HUES64 (cell line): ENCODE measurements at regions not wholly inside any gene's neighbourhood (a gene's known extent, or its start where the extent isn't known, plus 50 kb on each side); places are given as distances from the start of the nearest gene placed in this dataset.

Source experiments
- H3K27ac ChIP-seq: 2 replicates; pipeline ENCODE4 v1.7.0; 2013; ENCODE audit warnings: low read depth, low read length, inconsistent platforms
- H3K27me3 ChIP-seq: 2 replicates; pipeline ENCODE4 v1.6.1; 2013; ENCODE audit warnings: mild to moderate bottlenecking, low read length; ENCODE audit not compliant: insufficient read depth
- H3K36me3 ChIP-seq: 2 replicates; pipeline ENCODE4 v1.6.1; 2013; ENCODE audit warnings: mild to moderate bottlenecking, low read length; ENCODE audit not compliant: insufficient read depth
- H3K4me1 ChIP-seq: 2 replicates; pipeline ENCODE4 v1.6.1; 2013; ENCODE audit warnings: mild to moderate bottlenecking, low read length, moderate library complexity; ENCODE audit not compliant: insufficient read depth
- H3K4me3 ChIP-seq: 2 replicates; pipeline ENCODE4 v1.5.1; 2013; ENCODE audit warnings: mild to moderate bottlenecking, low read length, moderate library complexity
- H3K9ac ChIP-seq: 2 replicates; pipeline ENCODE4 v1.6.1; 2013; ENCODE audit warnings: mild to moderate bottlenecking, low read depth, low read length
- H3K9me3 ChIP-seq: 2 replicates; pipeline ENCODE4 v1.6.1; 2013; ENCODE audit warnings: low read depth, low read length; ENCODE audit not compliant: insufficient read depth
- WGBS: fragments of 150-250, 120-280 bp; methylation state at CpG from one replicate; pipeline ENCODE4 v1.1.7; 2013; ENCODE audit warnings: missing lambda C conversion rate; 5-methylcytosine and 5-hydroxymethylcytosine counted together

GRCh38 chr17:71842986-71843385 is 277.8 kb upstream of the SOX9 start:
- H3K9ac ChIP-seq: no peak overlapping the region
- H3K36me3 ChIP-seq: no peaks in the 10 kb centered on the region
- H3K4me3 ChIP-seq: no peak overlapping the region
- H3K9me3 ChIP-seq: peaks cover 4% of the 10 kb centered on the region; the same call in 1 of the 2 replicates
- no peaks in the 10 kb centered on the region for H3K27me3 ChIP-seq
- H3K27ac ChIP-seq: no peak overlapping the region
- no peaks in the 10 kb centered on the region for H3K4me1 ChIP-seq
- WGBS: 98% methylated on average over 3 of the region's 3 CpGs

GRCh38 chr17:71845337-71845736 is 275.5 kb upstream of the SOX9 start:
- Histone ChIP-seq H3K36me3 (no peaks in the 10 kb centered on the region), H3K9me3 (peaks cover 4% of the 10 kb centered on the region; the same call in 1 of the 2 replicates), H3K4me3 (no peak overlapping the region), H3K4me1 (no peaks in the 10 kb centered on the region), H3K27me3 (no peaks in the 10 kb centered on the region), H3K9ac (no peak overlapping the region), H3K27ac (no peak overlapping the region)
- WGBS: 100% methylated on average over 2 of the region's 2 CpGs

- H3K9ac ChIP-seq: no peak overlapping the region
- no peak overlapping the region for H3K4me3 ChIP-seq
- no peak overlapping the region for H3K27ac ChIP-seq
- no peaks in the 10 kb centered on the region for H3K36me3 ChIP-seq
- H3K9me3 ChIP-seq: peaks cover 4% of the 10 kb centered on the region; the same call in 1 of the 2 replicates
- no peaks in the 10 kb centered on the region for H3K27me3 ChIP-seq
- no peaks in the 10 kb centered on the region for H3K4me1 ChIP-seq
- WGBS: 96% methylated on average over 5 of the region's 8 CpGs
Measured at GRCh38 chr17:71846561-71847110, 274.2 kb upstream of the SOX9 start.

- 92% methylated on average over 1 of the region's 1 CpG for WGBS
- H3K36me3 ChIP-seq: no peaks in the 10 kb centered on the region
- no peaks in the 10 kb centered on the region for H3K9me3 ChIP-seq
- no peaks in the 10 kb centered on the region for H3K27me3 ChIP-seq
- H3K4me3 ChIP-seq: no peak overlapping the region
- H3K9ac ChIP-seq: no peak overlapping the region
- no peak overlapping the region for H3K27ac ChIP-seq
- H3K4me1 ChIP-seq: no peaks in the 10 kb centered on the region
Measured at GRCh38 chr17:71849783-71850768, 270.7 kb upstream of the SOX9 start.

- no peak overlapping the region for H3K27ac ChIP-seq
- 100% methylated on average over 1 of the region's 2 CpGs for WGBS
- no peak overlapping the region for H3K4me3 ChIP-seq
- no peaks in the 10 kb centered on the region for H3K9me3 ChIP-seq
- no peaks in the 10 kb centered on the region for H3K27me3 ChIP-seq
- H3K4me1 ChIP-seq: peaks cover 7% of the 10 kb centered on the region; the same call in 1 of the 2 replicates
- H3K9ac ChIP-seq: no peak overlapping the region
- H3K36me3 ChIP-seq: no peaks in the 10 kb centered on the region
Measured at GRCh38 chr17:71850812-71851211, 270.0 kb upstream of the SOX9 start.

GRCh38 chr17:71855010-71855409 is 265.8 kb upstream of the SOX9 start:
- Histone ChIP-seq H3K9ac (no peak overlapping the region), H3K27ac (no peak overlapping the region), H3K36me3 (no peaks in the 10 kb centered on the region), H3K4me3 (no peak overlapping the region), H3K9me3 (no peaks in the 10 kb centered on the region), H3K4me1 (peaks cover 7% of the 10 kb centered on the region; the same call in 1 of the 2 replicates), H3K27me3 (no peaks in the 10 kb centered on the region)
- WGBS: 94% methylated on average over 4 of the region's 4 CpGs

- no peaks in the 10 kb centered on the region for H3K9me3 ChIP-seq
- WGBS: 96% methylated on average over 2 of the region's 2 CpGs
Measured at GRCh38 chr17:71864755-71865154, 256.1 kb upstream of the SOX9 start.

GRCh38 chr17:71866095-71866494 is 254.7 kb upstream of the SOX9 start:
- Histone ChIP-seq H3K4me3 (no peak overlapping the region), H3K27me3 (no peaks in the 10 kb centered on the region), H3K4me1 (peaks cover 11% of the 10 kb centered on the region; the same call in 1 of the 2 replicates), H3K9me3 (no peaks in the 10 kb centered on the region), H3K36me3 (no peaks in the 10 kb centered on the region), H3K9ac (no peak overlapping the region), H3K27ac (no peak overlapping the region)
- WGBS: 96% methylated on average over 7 of the region's 7 CpGs

More at GRCh38 chr17:71864755-71865154, 256.1 kb upstream of the SOX9 start:
- Histone ChIP-seq H3K36me3 (no peaks in the 10 kb centered on the region), H3K4me1 (no peaks in the 10 kb centered on the region), H3K4me3 (no peak overlapping the region), H3K27ac (no peak overlapping the region), H3K9ac (no peak overlapping the region), H3K27me3 (no peaks in the 10 kb centered on the region)

- Histone ChIP-seq H3K27ac (no peak overlapping the region), H3K4me3 (no peak overlapping the region), H3K36me3 (no peaks in the 10 kb centered on the region), H3K27me3 (no peaks in the 10 kb centered on the region), H3K9me3 (no peaks in the 10 kb centered on the region), H3K4me1 (peaks cover 15% of the 10 kb centered on the region; the same call in 1 of the 2 replicates), H3K9ac (no peak overlapping the region)
- 91% methylated on average over 4 of the region's 4 CpGs for WGBS
Measured at GRCh38 chr17:71869293-71869692, 251.5 kb upstream of the SOX9 start.

- H3K9ac ChIP-seq: no peak overlapping the region
- no peaks in the 10 kb centered on the region for H3K9me3 ChIP-seq
- H3K4me3 ChIP-seq: no peak overlapping the region
- WGBS: 88% methylated on average over 6 of the region's 6 CpGs
- no peaks in the 10 kb centered on the region for H3K27me3 ChIP-seq
- H3K27ac ChIP-seq: no peak overlapping the region
- peaks cover 15% of the 10 kb centered on the region; the same call in 1 of the 2 replicates for H3K4me1 ChIP-seq
- no peaks in the 10 kb centered on the region for H3K36me3 ChIP-seq
Measured at GRCh38 chr17:71869841-71870545, 250.8 kb upstream of the SOX9 start.

GRCh38 chr17:71870546-71870862 is 250.3 kb upstream of the SOX9 start:
- Histone ChIP-seq H3K9ac (no peak overlapping the region), H3K27ac (no peak overlapping the region), H3K9me3 (no peaks in the 10 kb centered on the region), H3K4me3 (no peak overlapping the region), H3K36me3 (no peaks in the 10 kb centered on the region), H3K27me3 (no peaks in the 10 kb centered on the region), H3K4me1 (peaks cover 15% of the 10 kb centered on the region; the same call in 1 of the 2 replicates)
- 82% methylated on average over 1 of the region's 1 CpG for WGBS
